GM12891 (cell line): ENCODE measurements at regions not wholly inside any gene's neighbourhood (a gene's known extent, or its start where the extent isn't known, plus 50 kb on each side); places are given as distances from the start of the nearest gene placed in this dataset.

Source experiments
- POLR2A ChIP-seq: IDR thresholded peaks from 2 replicates; pipeline ENCODE4 v1.6.1; 2011; ENCODE audit warnings: low read depth, low read length, control low read depth
- POLR2AphosphoS5 ChIP-seq: IDR thresholded peaks from 2 replicates; pipeline ENCODE4 v1.6.1; 2011; ENCODE audit warnings: low read depth, low read length, control low read depth

GRCh38 chr9:105173306-105173705 lies 71.1 kb upstream of the SLC44A1 start:
- no peak for TF ChIP-seq POLR2A
- no peak for TF ChIP-seq POLR2AphosphoS5
